Nephron (organoid): ENCODE measurements at regions not wholly inside any gene's neighbourhood (a gene's known extent, or its start where the extent isn't known, plus 50 kb on each side); places are given as distances from the start of the nearest gene placed in this dataset.

Source experiments
- H3K27ac Mint-ChIP-seq, 3 experiments: 2 replicates each; pipeline ENCODE4 v1.8.0; 2020; ENCODE audit warnings: mixed read lengths in 3 of 3, mild to moderate bottlenecking in 2 of 3, moderate library complexity in 1 of 3
- H3K27me3 Mint-ChIP-seq: 2 replicates; pipeline ENCODE4 v1.8.0; 2021; ENCODE audit warnings: low read depth, mild to moderate bottlenecking, moderate library complexity, mixed read lengths
- H3K36me3 Mint-ChIP-seq: 2 replicates; pipeline ENCODE4 v1.8.0; 2020; ENCODE audit warnings: low read depth, mixed read lengths
- H3K4me1 Mint-ChIP-seq: 2 replicates; pipeline ENCODE4 v1.8.0; 2020; ENCODE audit warnings: mixed read lengths
- H3K4me3 Mint-ChIP-seq, 3 experiments: 2 replicates each; pipeline ENCODE4 v1.8.0; 2020; ENCODE audit warnings: mild to moderate bottlenecking in 3 of 3, mixed read lengths in 3 of 3, moderate library complexity in 2 of 3
- H3K9me3 Mint-ChIP-seq: 2 replicates; pipeline ENCODE4 v1.8.0; 2020; ENCODE audit warnings: mixed read lengths
- TF ChIP-seq, protein P1 (sequence below), 3 experiments: fragments of 200-600 bp; sonication (generic); IDR thresholded peaks; one replicate each; pipeline ENCODE4 v1.5.0; 2021; ENCODE audit warnings: antibody characterized with exemption in 3 of 3; ENCODE audit not compliant: unreplicated experiment in 3 of 3

DNA sequence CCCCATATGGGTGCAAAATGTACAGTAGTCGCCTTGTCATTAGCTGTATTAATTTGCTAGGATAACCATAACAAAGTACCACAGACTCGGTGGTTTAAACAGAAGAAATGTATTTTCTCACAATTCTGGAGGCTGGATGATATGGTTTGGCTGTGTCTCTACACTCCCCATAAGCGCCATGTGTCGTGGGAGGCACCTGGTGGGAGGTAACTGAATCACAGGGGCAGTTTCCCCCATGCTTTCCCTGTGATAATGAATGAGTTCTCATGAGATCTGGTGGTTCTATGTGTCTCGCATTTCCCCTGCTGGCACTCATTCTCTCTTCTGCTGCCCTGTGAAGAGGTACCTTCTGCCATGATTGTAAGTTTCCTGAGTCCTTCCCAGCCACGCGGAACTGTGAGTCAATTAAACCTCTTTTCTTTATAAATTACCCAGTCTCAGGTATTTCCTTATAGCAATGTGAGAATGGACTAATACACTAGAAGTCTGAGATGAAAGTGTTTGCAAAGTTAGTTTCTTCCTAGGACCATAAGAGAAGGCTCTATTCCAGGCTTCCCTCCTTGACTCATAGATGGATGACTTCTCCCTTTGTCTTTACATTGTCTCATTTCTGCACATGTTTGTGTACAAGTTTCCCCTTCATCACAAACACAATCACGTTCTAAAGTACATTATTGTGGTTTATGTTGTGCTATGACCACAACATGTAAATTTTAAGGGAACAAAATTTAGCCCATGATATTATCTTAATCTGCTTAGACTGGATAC lies 1442.6 kb downstream of the SUCLG1 start:
- H3K36me3 Mint-ChIP-seq: no peaks in the 10 kb centered on the region
- TF ChIP-seq, protein P1, sequence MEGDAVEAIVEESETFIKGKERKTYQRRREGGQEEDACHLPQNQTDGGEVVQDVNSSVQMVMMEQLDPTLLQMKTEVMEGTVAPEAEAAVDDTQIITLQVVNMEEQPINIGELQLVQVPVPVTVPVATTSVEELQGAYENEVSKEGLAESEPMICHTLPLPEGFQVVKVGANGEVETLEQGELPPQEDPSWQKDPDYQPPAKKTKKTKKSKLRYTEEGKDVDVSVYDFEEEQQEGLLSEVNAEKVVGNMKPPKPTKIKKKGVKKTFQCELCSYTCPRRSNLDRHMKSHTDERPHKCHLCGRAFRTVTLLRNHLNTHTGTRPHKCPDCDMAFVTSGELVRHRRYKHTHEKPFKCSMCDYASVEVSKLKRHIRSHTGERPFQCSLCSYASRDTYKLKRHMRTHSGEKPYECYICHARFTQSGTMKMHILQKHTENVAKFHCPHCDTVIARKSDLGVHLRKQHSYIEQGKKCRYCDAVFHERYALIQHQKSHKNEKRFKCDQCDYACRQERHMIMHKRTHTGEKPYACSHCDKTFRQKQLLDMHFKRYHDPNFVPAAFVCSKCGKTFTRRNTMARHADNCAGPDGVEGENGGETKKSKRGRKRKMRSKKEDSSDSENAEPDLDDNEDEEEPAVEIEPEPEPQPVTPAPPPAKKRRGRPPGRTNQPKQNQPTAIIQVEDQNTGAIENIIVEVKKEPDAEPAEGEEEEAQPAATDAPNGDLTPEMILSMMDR (IDR thresholded peaks at IDR 0.05; ENCODE audit: unreplicated experiment in 3 of 3): no peak
- H3K4me3 Mint-ChIP-seq: no peak overlapping the region
- no peak overlapping the region for H3K27ac Mint-ChIP-seq
- H3K9me3 Mint-ChIP-seq: no peaks in the 10 kb centered on the region
- no peaks in the 10 kb centered on the region for H3K4me1 Mint-ChIP-seq
- no peaks in the 10 kb centered on the region for H3K27me3 Mint-ChIP-seq

DNA sequence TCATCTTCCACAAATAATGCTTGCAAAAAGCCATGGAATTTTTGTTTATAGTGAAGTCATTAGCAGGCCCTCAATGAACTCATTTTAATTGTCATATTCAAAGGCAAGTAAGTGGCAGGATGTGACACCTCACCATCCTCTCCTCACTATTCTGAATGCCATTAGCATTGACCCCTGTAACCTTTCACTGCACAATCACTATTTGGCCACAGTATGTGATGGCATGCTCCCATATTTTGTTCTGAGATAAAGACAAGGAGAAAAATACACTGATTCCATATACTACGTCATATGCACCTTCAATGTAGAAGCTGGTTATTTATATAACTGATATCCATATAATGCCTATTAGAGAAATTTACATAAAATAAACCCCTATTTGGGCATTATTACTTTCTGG lies 1443.2 kb downstream of the SUCLG1 start:
- H3K4me3 Mint-ChIP-seq: no peak overlapping the region
- H3K4me1 Mint-ChIP-seq: no peaks in the 10 kb centered on the region

DNA sequence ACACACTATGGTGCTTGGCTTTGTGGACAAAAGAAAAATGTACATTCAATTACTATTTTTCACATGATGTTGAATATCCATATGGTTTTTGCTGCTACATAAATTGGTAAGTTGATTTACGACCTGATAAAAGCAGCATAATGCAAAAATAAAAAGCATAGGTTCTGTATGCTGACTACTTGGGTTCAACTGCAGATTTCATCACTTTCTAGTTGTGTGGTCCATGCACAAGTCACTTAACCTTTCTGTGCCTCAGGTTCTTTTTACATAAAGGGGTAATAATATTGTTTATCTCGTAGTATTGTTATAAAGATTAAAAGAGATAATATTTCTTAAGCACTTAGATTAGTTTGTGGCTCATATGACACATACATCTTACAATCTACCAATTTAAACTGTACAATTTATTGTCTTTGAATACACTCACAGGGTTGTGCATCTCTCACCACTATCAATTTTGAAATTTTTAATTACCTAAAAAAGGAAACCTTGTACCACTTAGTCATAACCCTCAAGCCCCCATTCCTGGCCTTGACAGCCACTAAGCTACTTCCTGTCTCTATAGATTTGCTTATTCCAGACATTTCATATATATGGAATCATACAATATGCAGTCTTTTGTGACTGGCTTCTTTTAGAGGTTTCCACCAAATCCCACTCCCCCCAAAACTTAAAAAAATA lies 1443.9 kb downstream of the SUCLG1 start:
- no peaks in the 10 kb centered on the region for H3K36me3 Mint-ChIP-seq
- H3K4me3 Mint-ChIP-seq: no peak overlapping the region
- TF ChIP-seq, protein P1 (IDR thresholded peaks at IDR 0.05; ENCODE audit: unreplicated experiment in 3 of 3): no peak
- no peak overlapping the region for H3K27ac Mint-ChIP-seq
- no peaks in the 10 kb centered on the region for H3K27me3 Mint-ChIP-seq
- peaks cover 3% of the 10 kb centered on the region for H3K9me3 Mint-ChIP-seq
- H3K4me1 Mint-ChIP-seq: no peaks in the 10 kb centered on the region

More for the DNA sequence above, 1443.2 kb downstream of the SUCLG1 start:
- TF ChIP-seq, protein P1 (IDR thresholded peaks at IDR 0.05; ENCODE audit: unreplicated experiment in 3 of 3): no peak
- Mint-ChIP-seq H3K36me3 (no peaks in the 10 kb centered on the region), H3K9me3 (peaks cover 3% of the 10 kb centered on the region), H3K27ac (no peak overlapping the region), H3K27me3 (no peaks in the 10 kb centered on the region)

DNA sequence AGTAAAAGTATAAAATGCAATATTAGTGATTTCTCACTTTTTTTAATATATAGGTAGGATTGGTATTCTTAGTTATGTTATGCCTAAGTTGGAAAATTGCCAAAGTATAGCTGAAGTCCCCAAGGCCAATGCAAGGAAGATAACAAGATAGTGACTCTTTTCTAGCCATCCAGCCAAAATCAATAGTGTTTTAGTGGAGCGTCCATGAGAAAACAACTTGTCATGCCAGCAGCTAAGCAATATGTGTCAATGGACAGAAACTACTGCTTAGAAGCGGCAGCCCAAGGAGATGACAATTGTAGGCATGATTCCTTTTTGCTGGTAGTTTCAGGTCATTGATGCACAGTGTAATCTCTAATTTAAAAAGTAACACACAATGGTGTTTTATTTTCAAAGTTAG lies 1444.6 kb downstream of the SUCLG1 start:
- Mint-ChIP-seq H3K36me3 (no peaks in the 10 kb centered on the region), H3K27me3 (no peaks in the 10 kb centered on the region), H3K4me3 (no peak overlapping the region), H3K27ac (no peak overlapping the region), H3K9me3 (peaks cover 3% of the 10 kb centered on the region), H3K4me1 (no peaks in the 10 kb centered on the region)
- TF ChIP-seq, protein P1 (IDR thresholded peaks at IDR 0.05; ENCODE audit: unreplicated experiment in 3 of 3): no peak

- Mint-ChIP-seq H3K9me3 (peaks cover 3% of the 10 kb centered on the region), H3K4me1 (no peaks in the 10 kb centered on the region), H3K36me3 (no peaks in the 10 kb centered on the region), H3K27me3 (no peaks in the 10 kb centered on the region), H3K27ac (no peak overlapping the region), H3K4me3 (no peak overlapping the region)
- TF ChIP-seq, protein P1 (IDR thresholded peaks at IDR 0.05; ENCODE audit: unreplicated experiment in 3 of 3): no peak
These were observed 1452.1 kb downstream of the SUCLG1 start for GRCh38 chr2:83006961-83007360.
